HG03025 (cell line): ENCODE measurements at regions not wholly inside any gene's neighbourhood (a gene's known extent, or its start where the extent isn't known, plus 50 kb on each side); places are given as distances from the start of the nearest gene placed in this dataset.

Experiments used
- ATAC-seq: cut with Tn5 transposase; IDR thresholded peaks from one replicate; pipeline ENCODE4 v1.9.1; 2021; ENCODE audit warnings: mild to moderate bottlenecking, moderate library complexity; ENCODE audit not compliant: unreplicated experiment, low FRiP score

DNA sequence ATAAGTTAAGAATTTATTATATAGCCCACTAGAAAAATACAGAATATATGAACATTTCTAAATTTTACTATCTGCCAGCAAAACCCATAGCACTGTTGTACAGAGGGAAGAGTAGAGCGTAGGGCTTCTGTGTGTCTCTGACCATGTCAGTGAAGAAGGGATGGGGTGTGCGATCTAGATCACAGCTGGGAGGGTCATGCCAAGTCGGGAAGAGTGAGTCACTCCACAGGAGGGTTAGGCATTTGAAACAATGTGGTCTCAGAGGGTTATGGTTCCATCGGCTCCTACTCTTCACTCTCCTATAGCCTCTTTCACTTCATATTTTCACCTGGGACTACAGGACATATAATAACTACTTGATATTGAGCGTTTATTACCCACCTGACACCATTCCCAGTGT lies 185.1 kb upstream of the DDHD1 start:
- no peak for ATAC-seq

DNA sequence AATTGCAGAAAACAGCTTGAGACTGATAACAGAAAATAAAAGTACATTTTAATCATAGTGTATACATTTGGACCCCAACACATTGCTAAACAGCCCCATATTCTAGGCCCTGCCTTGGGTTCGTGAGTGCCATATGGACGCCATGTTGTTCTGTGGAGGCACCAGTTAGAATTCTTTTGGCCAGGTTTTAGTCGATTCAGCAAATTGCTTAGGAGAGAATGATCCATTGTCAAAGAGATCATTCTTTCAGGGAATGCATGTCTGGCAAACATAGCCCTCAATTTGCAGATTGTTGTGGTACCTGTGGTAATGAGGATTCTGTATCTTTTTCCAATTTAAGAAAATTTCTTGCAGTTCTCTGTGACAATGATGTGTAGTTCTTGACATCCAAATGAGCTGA lies 183.6 kb upstream of the DDHD1 start:
- no peak for ATAC-seq

DNA sequence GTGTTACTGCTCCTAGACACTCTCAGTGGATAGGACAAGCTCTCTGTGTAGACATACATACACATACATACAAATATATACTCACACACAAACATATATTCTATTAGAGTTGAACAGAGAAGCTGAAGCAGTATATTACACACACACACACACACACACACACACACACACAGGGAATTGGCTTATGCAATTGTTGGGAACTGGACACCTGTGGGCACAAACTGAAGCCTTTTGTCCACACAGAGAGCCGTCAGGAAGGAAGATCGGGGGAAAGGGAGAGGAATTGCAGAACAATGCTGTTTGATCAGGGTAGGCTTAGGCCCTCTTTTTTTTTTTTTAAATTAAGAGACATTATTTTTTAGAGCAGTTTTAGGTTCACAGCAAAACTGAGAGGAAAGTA lies 180.7 kb upstream of the DDHD1 start:
- ATAC-seq, result no peak

DNA sequence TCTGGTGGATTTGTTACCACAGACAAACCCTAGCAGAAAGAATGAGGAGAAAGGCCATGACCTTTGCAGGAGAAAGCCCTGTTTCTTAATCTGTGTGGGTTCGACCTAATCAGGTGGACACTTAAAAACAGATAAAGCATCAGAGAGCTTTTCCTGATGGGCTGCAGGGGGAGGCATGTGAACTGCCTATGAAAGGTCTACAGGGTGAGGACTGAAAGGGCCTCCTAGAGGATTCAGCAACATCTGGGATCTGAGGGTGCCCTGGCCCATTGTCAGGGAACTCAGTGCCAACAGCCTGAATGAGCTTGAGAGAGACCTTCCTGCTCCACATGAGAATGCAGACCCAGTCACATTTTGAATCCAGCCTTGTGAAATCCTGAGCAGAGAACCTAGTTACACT lies 178.8 kb upstream of the DDHD1 start:
- ATAC-seq, result no peak

DNA sequence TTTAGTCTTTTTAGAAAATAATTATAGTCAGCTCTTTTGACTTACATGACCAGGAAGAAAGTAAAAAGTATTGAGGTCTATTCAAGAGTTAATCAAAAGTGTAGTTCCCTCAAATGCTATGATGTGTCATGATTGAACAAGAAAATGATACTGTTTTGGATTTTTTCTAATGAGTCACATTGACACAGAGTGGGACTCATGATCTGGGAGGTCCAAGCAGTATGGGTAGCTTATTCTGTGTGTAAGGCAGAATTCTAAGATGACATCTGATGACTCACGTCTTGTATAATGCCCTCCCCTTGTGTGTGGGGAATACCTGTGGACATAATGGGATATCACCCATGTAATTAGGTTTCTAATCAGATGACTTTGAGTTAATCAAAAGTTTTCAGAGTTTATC lies 178.1 kb upstream of the DDHD1 start:
- no peak for ATAC-seq

DNA sequence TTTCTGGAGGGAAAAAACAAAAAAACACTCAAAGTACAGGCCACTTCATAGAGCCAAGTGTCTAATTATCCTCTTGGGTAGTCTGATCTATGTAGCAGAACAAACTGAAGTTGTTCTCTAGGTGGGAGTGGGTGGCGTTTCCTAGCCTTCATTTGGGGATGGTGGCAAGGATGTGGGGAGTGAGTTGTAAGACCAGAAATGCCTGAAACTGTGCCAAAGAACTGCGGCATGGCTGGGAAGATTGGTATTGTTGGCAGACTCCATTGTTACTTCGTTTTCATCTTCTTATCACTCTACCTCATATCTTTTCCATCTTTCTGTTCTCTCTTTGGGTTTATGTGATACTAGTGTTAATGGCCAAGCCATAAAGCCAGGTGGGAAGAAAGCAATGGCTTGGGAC lies 177.3 kb upstream of the DDHD1 start:
- no peak for ATAC-seq

DNA sequence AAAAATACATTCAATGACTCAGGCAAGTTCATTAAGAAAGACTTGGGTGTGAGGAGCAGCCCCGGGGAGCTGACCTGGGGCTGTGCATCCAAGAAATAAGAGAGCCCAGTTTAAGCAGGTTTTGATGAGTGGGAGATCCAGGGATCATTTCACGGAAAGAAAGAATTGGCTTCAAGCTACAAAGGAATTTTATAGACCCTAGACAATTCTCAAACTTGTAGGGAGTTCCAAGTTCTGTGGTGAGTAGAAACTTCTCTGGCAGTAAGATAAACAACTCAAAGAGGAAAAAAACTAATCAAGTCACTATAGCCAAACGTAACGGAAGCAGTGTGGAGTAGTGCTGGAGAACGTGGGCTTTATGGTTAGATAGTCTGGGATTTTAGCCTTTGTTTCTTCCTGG lies 175.7 kb upstream of the DDHD1 start:
- ATAC-seq, result no peak

DNA sequence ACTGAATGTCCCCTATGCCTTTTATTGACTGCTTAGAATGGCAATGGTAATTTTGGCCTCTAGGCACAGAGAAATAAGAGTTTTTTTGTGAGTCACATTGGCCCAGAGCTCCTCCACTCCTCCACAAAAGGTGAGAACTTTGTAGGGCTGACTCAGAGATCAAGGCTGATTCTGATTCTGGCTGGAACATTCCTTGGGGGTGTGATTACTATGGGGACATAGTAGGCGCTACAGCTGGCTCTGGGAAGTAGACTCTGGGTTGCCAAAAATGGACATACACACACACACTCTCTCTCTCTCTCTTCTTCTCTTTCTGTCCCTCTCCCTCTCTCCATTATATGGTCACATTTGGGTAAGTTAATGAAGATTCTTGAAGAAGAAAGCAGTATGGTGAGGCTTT lies 174.6 kb upstream of the DDHD1 start:
- no peak for ATAC-seq

DNA sequence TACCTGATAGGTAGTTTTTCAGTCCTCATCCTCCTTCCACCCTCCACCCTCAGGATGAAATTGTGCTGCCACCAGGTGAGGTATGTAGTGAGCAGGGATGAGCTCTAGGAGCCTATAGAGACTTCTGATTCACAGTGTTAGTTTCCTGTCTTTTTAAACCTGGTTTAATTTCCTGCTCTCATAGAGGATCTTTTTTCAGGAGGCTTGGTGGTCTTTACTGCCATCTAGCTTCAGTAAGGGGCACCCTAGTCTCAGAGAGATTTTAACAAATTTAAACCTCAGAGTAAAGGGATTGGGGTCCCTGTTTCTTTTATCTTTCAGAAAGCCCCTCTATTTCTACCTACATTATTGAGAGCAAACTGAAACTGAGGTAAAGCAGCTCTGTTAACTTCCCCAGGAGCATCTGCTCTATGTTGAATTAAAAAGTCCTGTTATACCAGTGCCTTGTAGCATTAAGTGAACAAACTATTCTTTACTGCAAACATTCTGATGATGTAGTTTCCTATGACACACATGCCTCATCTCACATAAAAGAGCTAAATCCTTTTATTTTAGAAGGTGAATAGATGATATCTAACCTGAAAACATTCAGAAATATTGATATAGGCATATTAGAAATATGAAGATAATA lies 172.2 kb upstream of the DDHD1 start:
- no peak for ATAC-seq

DNA sequence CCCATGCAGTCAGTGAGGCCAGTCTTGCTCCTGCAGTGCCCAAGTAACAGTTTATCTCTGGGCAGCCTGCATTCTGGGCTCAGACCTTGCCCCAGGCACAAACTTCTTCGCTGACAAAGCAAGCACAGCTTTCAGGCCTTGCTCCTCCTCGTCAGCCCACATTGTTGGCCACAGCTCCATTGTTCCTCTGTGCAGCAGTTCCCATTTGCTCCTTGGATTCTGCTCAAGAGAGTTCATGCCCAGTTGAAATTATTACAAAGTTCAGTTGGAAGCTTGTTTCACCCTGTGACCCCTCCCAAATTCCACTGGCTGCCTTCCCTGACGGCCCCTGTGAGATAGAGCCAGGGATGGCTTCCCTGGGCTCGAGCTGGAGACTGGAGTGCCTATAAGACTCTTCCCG lies 163.4 kb upstream of the DDHD1 start:
- ATAC-seq, result no peak

DNA sequence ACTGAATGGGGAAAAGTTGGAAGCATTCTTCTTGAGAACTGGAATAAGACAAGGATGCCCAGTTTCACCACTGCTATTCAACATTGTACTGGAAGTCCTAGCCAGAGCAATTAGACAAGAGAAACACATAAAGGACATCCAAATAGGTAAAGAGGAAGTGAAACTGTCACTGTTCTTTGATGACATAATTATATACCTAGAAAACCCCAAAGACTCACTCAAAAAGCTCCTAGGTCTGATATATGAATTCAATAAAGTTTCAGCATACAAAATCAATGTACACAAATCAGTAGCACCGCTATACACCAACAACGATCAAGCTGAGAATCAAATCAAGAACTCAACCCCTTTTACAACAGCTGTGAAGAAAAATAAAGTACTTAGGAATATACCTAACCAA lies 157.3 kb upstream of the DDHD1 start:
- peak; percentile 83 for ATAC-seq

DNA sequence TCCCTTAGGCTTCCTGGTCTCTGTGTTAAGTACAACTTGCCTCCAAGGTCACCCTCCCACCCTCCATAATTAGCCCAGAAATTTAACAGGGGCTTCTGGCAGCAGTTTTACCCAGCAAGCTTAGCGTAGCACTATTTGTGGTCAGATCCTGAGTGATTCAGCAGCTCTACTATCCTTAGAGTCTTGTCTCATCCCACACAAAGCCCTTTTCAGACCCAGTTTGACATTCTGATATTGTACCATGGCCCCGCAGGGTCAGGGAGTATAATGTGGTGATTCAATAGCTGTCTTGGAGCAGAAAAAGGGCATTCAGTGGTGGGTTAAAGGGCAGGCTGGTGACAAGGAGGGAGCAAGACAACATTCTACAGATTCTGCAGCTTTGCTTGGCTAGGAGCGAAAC lies 153.8 kb upstream of the DDHD1 start:
- no peak for ATAC-seq

DNA sequence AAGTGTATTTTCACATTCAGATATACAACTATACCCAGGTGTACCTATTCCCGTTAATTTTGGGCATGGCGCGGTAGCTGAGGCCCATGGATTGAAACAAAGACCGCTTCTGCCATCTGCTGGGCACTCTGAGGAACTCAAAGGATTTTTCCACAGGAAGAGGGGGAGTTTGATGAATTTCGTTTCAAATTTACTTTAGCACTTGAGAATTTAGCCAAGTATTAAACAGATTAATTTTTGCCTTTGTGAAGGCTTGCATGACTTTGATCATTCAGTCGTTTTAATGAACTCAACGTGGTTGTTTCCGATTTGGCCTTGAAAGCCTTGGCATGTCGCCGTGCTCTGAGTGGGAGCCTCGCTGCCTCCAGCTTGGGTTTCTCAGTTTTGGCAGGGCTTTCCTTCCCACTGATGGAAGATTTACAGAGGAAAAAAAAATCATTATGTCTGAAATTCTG lies 153.2 kb upstream of the DDHD1 start:
- ATAC-seq, result no peak

DNA sequence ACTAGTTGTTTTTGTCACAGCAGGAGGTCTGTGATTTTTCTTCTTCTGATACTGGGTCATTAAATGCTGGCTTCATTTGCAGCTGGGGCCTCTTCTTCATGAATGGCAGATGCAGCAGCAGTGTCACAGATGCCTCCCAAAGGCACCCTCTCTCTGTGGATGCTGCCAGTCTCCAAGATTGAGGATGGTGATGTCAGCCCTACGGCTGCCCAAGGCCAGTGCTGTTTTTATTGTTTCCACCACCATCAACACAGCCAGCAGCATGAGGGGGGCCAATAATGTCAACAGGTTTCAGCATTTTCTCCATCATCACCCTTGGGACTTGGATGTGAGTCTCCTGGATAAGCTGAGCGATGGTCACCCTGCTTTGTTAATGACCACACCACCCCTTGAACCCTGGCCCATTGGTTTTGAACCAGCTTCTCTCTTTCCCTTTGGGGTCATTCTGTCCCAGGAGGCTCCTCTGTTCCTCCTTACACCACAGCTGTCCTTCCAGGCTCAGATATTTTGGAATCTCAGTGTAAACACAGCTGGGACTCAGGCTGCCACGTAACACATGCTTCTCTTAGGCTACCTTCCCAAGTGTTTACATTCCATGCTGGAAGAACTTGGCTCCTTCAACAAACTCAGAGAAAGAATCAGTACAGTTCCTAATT lies 151.7 kb upstream of the DDHD1 start:
- no peak for ATAC-seq

DNA sequence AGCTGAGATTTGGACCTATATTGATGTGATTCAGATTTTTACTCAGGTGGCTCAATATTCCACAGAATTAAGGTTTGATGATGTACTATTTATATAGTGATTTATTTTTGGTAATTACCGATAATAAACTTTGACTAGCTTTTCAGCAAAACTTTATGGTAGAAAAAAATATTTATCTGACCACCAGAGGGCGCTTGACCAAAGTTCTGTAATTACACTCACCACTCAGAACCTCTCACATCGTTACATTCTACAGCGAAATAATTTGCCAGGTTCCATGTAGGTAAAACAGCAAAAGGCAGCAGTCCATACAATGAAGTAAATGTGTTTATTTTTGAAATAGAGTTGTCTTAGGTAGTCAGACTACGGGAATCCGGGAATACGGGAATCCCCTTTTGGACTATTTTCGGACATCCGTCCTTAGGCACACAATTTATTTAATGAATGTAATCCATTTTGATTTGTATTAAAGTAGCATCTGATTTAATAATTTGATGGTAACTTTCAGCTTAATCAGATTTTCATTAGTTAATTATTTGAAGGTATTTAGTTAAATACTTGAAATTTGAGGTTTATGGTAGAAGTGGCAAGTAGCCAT lies 143.0 kb upstream of the DDHD1 start:
- no peak for ATAC-seq

DNA sequence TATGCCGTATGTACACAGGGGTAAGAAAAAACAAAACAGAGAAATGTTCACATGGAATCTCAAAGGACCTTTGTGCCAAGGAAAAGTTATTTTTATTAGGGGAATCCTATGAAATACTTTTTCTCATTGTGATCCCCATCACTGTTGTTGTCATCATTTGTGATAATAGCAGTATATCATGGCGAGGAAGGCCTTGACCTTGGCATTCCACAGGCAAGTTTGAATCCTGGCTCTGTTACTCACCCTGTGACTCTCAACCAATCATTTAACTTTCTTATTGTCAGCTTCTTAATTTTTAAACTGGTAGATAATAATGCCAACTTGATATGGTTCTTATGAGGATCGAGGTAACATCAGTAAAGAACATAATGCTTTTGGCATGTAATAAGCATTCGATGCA lies 142.2 kb upstream of the DDHD1 start:
- no peak for ATAC-seq

DNA sequence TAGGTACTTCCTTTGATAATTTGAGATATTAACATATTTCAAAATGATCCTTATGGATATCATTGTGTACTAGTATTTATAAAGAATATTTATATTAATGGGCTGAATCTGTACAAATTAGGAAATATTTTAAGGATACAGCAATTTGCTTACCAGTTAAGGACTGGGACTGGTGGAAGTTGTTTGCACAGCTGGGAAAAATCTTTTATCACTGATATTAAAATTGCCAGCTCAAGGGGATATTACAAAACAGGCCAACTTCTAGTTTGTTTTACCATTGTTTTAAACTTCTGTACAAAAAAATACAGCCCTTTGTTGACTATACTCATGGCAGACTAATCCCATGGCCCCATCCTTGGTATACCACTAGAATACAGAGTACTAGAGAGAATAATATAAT lies 133.2 kb upstream of the DDHD1 start:
- no peak for ATAC-seq

DNA sequence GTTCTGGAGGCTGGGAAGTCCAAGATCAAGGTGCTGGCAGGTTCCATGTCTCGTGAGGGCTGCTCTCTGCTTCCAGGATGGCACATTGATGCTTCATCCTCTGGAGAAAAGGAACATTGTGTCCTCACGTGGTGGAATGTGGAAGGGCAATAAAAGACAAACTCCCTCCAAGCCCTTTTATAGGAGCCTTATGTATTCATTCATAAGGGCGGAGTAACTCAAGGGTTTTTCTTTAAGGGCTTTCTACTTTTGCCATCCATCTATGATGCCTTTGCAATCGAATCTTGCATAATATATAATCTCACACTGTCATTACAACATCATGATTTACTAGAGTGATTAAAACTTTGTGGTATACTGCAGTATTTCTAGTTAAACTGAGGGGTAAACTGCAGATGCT lies 132.7 kb upstream of the DDHD1 start:
- no peak for ATAC-seq

DNA sequence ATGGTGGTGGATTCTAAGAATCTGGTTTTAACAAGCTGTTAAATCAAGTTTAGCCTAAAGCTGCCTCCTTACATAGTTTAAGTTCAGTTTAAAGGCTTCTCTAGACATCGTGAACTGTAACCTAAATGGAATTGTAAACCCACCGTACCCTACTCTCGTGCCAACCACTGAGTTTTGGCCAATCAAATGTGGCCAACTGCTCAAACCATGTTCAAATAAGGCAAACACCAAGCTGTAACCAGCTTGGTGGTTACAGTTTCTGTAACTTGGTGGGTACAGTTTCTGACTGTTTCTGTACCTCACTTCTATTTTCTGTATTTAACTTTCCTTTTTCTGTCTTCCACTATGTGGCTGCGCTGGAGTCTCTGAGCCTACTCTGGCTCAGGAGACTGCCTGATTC lies 131.9 kb upstream of the DDHD1 start:
- no peak for ATAC-seq

DNA sequence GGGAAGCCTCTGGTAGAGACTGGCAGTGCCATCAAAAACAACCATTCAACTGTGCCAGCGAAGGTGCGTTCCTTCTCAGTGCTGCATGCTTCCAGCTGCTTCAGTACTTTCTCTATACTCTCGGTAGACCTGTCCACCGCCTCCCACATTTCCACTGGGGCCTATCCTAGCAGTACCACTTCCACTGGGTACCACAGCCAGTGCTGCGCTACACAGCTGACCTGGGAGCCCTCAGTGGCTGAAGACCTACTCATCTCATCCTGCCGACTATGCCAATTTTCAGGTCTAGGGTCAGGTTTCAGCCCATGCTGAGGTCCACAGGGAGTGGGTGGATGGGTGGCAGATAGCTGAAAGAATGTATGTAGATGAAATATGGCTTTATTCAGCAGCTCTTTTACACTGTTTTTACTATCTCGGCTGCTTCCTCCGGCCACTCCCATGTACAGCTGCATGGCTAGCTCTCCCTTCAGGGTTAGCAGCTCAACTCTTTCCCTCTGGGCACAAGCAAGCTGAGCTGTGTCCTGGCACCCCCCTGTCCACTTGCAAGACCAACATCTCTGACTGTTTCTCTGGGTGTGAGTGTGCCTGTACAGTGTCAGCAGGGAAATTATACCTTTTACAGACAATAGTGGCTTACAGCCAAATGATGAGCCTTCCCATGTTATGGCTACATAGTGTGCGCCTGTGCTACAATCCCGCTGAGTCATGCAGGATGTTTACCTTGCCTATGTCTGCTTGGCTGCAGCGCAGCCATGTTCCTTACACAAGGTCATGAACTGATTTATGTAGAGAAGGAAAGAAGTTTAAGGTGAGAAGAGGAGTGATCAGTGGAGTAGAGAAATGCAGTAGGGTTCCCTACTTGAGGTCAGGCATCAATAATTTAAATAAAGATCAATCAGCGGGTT lies 125.7 kb upstream of the DDHD1 start:
- no peak for ATAC-seq

DNA sequence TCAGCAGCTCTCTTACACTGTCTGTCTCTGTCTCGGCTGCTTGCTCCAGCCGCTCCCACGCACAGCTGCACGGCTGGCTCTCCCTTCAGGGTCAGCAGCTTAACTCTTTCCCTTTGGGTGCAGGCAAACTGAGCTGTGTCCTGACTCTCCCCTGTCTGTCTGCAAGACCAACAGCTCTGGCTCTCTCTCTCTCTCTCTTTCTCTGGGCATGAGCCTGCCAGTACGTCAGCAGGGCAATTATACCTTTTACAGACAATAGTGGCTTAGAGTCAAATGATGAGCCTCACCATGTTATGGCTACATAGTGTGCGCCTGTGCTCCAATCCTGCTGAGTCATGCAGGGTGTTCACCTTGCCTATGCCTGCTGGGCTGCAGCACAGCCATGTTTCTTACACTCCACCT lies 120.5 kb upstream of the DDHD1 start:
- ATAC-seq, result no peak
